Transverse colon (tissue), 4 donors: ENCODE measurements at regions not wholly inside any gene's neighbourhood (a gene's known extent, or its start where the extent isn't known, plus 50 kb on each side); places are given as distances from the start of the nearest gene placed in this dataset.
A peak's percentile ranks its signal among the peaks of the same experiment; 100 is the strongest.

Experiments
- DNase-seq: peaks from one replicate; pipeline ENCODE4 v3.0.0-alpha.2; 2019
- H3K27ac ChIP-seq, 4 donors: fragments of 200-600 bp; sonication (generic); 2 replicates each; pipeline ENCODE4 v1.5.1; 2016 to 2018; ENCODE audit warnings: inconsistent platforms in 4 of 4
- H3K27me3 ChIP-seq: fragments of 200-600 bp; sonication (generic); 2 replicates; pipeline ENCODE4 v1.5.1; 2017; ENCODE audit warnings: inconsistent platforms
- H3K36me3 ChIP-seq, 4 donors: fragments of 200-600 bp; sonication (generic); 2 replicates each; pipeline ENCODE4 v1.5.1; 2017 to 2019; ENCODE audit warnings: inconsistent platforms in 4 of 4
- H3K4me1 ChIP-seq, 4 donors: fragments of 200-600 bp; sonication (generic); 2 replicates each; pipeline ENCODE4 v1.5.1; 2017 to 2020; ENCODE audit warnings: inconsistent platforms in 4 of 4
- H3K4me3 ChIP-seq, 4 donors: fragments of 200-600 bp; sonication (generic); 1 replicate in 1 of 4; 2 replicates in 3 of 4; pipeline versions ENCODE4 v1.5.1 to v1.6.1; 2017 to 2019; ENCODE audit warnings: inconsistent platforms in 4 of 4
- H3K9me3 ChIP-seq, 2 donors: fragments of 200-600 bp; sonication (generic); 2 replicates each; pipeline ENCODE4 v1.5.1; 2017 to 2019; ENCODE audit warnings: inconsistent platforms in 2 of 2
- CTCF ChIP-seq, 5 experiments: fragments of 200-600 bp in 3 of 5; fragments of 450-650 bp in 2 of 5; sonication (generic) in 3 of 5; IDR thresholded peaks; 1 replicate in 2 of 5; 2 replicates in 3 of 5; pipeline ENCODE4 v1.5.1; 2016 to 2017; ENCODE audit warnings: antibody characterized with exemption in 5 of 5, inconsistent platforms in 3 of 5, mild to moderate bottlenecking in 2 of 5, moderate library complexity in 1 of 5
- EP300 ChIP-seq: sonication (generic); formaldehyde crosslinking; IDR thresholded peaks from one replicate; pipeline ENCODE4 v1.6.1; 2017; ENCODE audit warnings: antibody characterized with exemption, low read depth
- POLR2A ChIP-seq: fragments of 450-650 bp; IDR thresholded peaks from one replicate; pipeline ENCODE4 v1.6.1; 2016; ENCODE audit warnings: antibody characterized with exemption, mild to moderate bottlenecking, moderate library complexity
- POLR2AphosphoS5 ChIP-seq, 3 donors: sonication (generic); formaldehyde crosslinking; IDR thresholded peaks; one replicate each; pipeline ENCODE4 v1.6.1; 2016; ENCODE audit warnings: antibody characterized with exemption in 3 of 3
- WGBS, 2 donors: methylation state at CpG; one replicate each; pipeline ENCODE4 v1.1.5; 2018; ENCODE audit warnings: low coverage in 1 of 2; 5-methylcytosine and 5-hydroxymethylcytosine counted together
- in situ Hi-C, 4 donors: fragments of 200-750 bp; cut with MboI; loops; one replicate each; pipeline versions ENCODE4 v1.15.0 to v1.15.1; 2017; ENCODE audit warnings: low sequenced_read_pairs in 3 of 4, low pct_ligation_motif_present in 1 of 4, low pct_unique_long_range_greater_than_20kb in 1 of 4
- intact Hi-C: fragments of 100-400 bp; cut with DNase I; formaldehyde crosslinking; loops from one replicate; pipeline ENCODE4 v1.15.1; 2023; ENCODE audit warnings: low total_unique reads

DNA sequence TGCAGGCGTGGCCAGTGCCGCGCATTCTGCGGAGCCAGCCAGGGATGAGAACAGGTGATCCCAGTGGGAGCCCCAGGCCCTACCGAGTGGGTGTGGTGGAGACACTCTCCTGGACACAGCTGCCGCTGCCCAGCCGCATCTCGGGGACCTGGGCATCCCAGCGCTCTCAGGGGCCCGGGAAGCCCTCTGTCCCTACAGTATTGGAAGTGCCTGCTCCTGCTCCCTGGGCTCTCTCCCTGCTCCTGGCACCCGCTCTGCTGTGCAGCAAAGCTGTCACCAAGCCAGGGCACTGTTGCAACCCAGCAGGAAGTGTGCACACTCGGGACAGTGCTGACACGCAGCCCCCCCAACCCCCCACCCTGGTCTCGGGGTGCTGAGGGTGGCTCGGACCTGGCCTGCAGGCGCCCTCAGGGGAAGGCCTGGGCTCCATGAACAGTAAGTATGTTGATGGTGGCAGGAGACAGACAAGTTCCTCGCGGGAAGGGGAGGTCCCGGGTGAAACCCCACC is 1177.4 kb upstream of the GBE1 start:
- intact Hi-C loops, result no loop called here
- peak; percentile 6 for DNase-seq
- Histone ChIP-seq H3K36me3 (no peaks in the 10 kb centered on the region), H3K27me3 (no peaks in the 10 kb centered on the region), H3K4me3 (no peak overlapping the region), H3K4me1 (no peaks in the 10 kb centered on the region), H3K27ac (no peak overlapping the region), H3K9me3 (peaks cover 0 to 1% of the 10 kb centered on the region in 2 donors)
- in situ Hi-C loops, result no loop called here
- no peak for TF ChIP-seq EP300
- 94% methylated on average over 19 of the region's 19 CpGs; no CpG with 5 or more reads in 1 of the 2 donors for WGBS, 2 donors

GRCh38 chr3:82927309-82928253 is 1166.1 kb upstream of the GBE1 start:
- no peak for DNase-seq
- Histone ChIP-seq H3K4me3 (no peak overlapping the region), H3K9me3 (peaks cover 0 to 3% of the 10 kb centered on the region in 2 donors), H3K27me3 (no peaks in the 10 kb centered on the region), H3K27ac (no peak overlapping the region), H3K36me3 (no peaks in the 10 kb centered on the region), H3K4me1 (no peaks in the 10 kb centered on the region)
- intact Hi-C loops (no loop called here), in situ Hi-C loops (no loop called here)
- 62 to 70% methylated on average over 5 of the region's 5 CpGs for WGBS, 2 donors
- no peak for TF ChIP-seq POLR2A
- no peak for TF ChIP-seq CTCF (IDR thresholded peaks at IDR 0.05)
- no peak for TF ChIP-seq EP300
- TF ChIP-seq POLR2AphosphoS5 (IDR thresholded peaks at IDR 0.05), result no peak

DNA sequence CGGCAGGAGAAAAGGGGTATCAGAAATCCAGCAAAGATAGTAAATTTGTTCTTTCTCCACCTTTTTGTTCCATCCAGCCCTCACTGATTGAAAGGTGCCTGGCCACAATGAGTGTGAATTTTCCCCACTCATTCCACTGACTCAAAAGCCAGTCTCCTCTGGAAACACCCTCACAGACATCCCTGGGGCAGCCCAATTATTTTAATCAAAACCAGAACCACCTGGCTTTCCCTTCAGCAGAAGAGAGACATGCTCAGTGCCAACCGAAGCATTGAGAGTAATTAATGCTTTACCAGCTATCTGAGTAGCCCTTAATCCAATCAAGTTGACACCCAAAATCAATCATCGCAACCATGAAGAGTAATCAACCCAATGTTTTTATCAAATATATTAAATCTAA is 1129.6 kb upstream of the GBE1 start:
- Histone ChIP-seq H3K27ac (no peak overlapping the region), H3K27me3 (no peaks in the 10 kb centered on the region), H3K36me3 (no peaks in the 10 kb centered on the region), H3K4me1 (no peaks in the 10 kb centered on the region), H3K9me3 (no peaks in the 10 kb centered on the region), H3K4me3 (no peak overlapping the region)
- WGBS, 2 donors, result 52 to 77% methylated on average over 3 of the region's 3 CpGs
- in situ Hi-C loops (no loop called here), intact Hi-C loops (no loop called here)
- TF ChIP-seq CTCF (IDR thresholded peaks at IDR 0.05) (no peak), POLR2A (no peak), POLR2AphosphoS5 (IDR thresholded peaks at IDR 0.05) (no peak), EP300 (no peak)
- no peak for DNase-seq

GRCh38 chr3:82883072-82883471 is 1121.6 kb upstream of the GBE1 start:
- in situ Hi-C loops, result no loop called here
- 79 to 81% methylated on average over 2 of the region's 2 CpGs for WGBS, 2 donors
- no peak overlapping the region for H3K4me3 ChIP-seq
- DNase-seq, result no peak
- H3K9me3 ChIP-seq, result no peaks in the 10 kb centered on the region
- H3K27ac ChIP-seq, result no peak overlapping the region
- intact Hi-C loops, result no loop called here
- TF ChIP-seq POLR2AphosphoS5 (IDR thresholded peaks at IDR 0.05) (no peak), CTCF (IDR thresholded peaks at IDR 0.05) (no peak), POLR2A (no peak), EP300 (no peak)
- H3K4me1 ChIP-seq, result no peaks in the 10 kb centered on the region
- H3K36me3 ChIP-seq, result no peaks in the 10 kb centered on the region
- no peaks in the 10 kb centered on the region for H3K27me3 ChIP-seq
